Stimulated activated CD8-positive, alpha-beta memory T cell treated with anti-CD3 and anti-CD28 coated beads, Interleukin-7, amount 100 ng/mL, for 48 hours (primary cell): ENCODE measurements at regions not wholly inside any gene's neighbourhood (a gene's known extent, or its start where the extent isn't known, plus 50 kb on each side); places are given as distances from the start of the nearest gene placed in this dataset.
"Not testable (repeated sequence)": the region's sequence is repeated elsewhere in the genome, so short reads cannot be mapped to it uniquely, and the experiment has no call there.

Experiments
- DNase-seq, 2 donors: peaks; one replicate each; pipeline ENCODE4 v3.0.0-alpha.2; 2020; ENCODE audit warnings: low read depth in 1 of 2; ENCODE audit errors: extremely low read depth in 1 of 2

DNA sequence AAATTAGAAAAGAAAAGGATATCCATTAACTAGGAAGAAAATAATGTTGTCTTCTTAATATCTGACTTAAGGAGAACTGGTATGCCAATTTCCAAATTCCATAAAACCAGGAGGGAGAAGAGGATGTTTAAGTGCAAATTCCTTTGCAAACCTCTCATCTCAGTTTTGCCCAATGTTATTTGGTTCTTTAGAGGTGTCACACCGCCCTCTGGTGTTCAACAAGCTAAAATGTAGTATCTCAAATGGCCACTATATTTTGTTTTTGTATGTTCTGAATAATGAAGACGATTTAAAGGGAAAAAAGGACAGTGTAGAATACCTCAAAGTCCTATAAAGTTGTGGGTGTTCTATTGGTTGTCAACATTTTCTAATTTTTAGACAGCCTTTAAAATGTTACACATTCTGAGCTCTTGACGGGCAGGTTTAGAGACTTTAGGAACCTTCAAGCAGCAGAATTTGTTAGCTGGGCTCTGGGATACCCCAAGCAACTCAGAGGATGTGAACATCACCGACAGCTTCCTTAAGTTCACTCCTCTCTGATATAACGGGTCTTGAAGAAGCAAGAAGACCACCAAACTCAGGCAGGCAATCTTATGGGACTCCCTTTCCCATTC, 458.3 kb downstream of the MFSD1 start:
- DNase-seq, result no peak

DNA sequence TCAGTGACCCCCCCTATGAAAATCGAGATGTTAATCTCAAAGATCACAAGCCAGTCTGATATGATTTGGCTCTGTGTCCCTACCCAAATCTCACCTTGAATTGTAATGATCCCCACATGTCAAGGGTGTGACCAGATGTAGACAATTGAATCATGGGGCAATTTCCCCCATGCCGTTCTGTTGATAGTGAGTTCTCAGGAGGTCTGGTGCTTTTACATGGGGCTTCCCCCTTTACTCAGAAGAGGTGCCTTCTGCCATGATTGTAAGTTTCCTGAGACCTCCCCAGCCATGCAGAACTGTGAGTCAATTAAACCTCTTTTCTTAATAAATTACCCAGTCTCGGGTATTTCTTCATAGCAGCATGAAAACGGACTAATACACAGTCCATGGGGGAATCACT, 459.5 kb downstream of the MFSD1 start:
- DNase-seq, result not testable (repeated sequence)

- no peak for DNase-seq
Measured at GRCh38 chr3:159263750-159264553, 462.1 kb downstream of the MFSD1 start.

GRCh38 chr3:159265705-159266104, 463.9 kb downstream of the MFSD1 start:
- no peak for DNase-seq

DNA sequence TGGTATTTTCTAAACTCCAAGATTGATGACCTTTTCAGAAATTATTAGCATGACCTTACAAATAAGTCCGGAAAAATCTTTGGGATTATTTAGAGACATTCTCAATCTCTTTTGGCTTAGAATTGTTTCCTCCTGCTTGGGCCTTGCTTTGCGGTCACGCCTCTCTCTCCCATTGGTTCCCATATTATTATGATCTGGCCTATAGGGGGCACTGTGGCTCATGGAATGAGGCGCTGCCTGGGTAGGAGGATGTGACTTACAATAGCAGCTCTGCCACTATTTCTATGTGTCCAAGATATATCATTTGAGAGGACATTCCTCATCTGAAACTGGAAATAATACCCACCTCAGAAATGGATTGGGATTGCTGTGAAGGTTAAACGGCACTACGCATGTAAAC, 464.9 kb downstream of the MFSD1 start:
- DNase-seq, result no peak

DNA sequence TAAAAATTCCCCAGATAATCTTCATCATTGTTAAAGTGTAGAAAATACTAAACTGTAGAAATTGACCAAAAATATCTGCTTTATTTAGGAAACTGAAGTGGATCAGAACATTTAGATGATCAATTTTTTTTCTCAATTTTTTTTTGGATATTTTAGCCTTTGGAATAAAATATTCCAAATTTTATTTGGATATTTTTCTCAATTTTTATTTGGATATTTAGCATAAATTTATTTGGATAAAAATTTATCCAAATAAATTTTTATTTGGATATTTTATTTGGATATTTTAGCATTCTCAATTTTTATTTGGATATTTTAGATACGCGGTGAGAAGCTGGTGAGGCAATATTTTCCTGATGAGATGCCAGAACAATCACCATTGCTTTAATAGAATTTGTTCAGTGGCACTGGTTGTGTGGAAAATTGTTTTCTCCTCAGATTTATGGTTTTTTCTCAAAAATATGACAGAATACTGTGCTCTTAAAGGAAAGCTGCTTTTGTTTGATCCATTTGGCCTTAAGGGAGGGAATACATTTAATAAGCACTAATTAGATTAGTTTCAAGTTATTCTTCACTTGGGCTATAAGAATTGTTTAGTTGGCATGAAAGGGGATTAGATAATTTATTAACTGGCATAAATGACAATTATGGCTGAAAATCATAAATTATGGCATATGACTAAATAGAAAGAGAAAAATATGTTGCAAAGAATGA, 470.1 kb downstream of the MFSD1 start:
- DNase-seq, result no peak

- DNase-seq, result no peak
Measured at GRCh38 chr3:159273070-159273469, 471.2 kb downstream of the MFSD1 start.

DNA sequence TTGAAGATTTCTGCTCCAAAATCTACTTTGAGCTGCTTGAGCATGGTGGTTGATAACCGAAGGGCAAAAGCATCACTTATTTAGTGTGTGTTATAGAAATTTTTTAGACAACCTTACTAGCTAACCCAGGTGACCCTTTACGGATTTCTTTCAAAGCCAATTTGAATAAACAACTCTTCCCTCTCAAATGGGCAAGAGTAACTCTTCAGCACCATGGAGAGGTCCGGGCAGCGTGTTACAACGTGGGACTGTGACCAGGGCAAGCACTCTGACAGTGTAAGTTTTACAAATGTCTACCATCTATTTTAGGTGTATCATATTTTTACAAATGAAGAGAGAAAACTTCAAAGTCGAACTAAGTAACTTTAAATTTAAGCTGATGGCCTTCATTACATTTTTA, 471.8 kb downstream of the MFSD1 start:
- no peak for DNase-seq

DNA sequence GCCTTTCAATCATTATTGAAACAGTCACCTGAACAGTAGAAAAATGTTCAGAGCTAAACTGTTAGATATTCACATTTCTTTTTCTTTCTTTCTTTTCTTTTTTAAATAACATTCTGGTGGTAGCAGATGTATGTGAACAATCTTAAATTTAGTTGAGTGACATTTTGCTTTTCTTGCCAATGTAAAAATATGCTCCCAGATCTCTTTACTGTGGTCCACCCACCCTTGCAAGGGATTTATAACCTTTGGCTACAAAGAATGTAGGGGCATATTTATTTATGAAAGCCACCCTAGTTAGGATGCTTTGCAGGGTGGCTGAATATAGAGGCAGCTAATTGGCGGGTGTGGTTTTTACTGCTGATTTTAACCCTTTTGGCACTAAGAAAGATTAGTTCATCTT, 473.9 kb downstream of the MFSD1 start:
- DNase-seq, result no peak

- DNase-seq, result no peak
Measured at GRCh38 chr3:159277814-159278213, 476.0 kb downstream of the MFSD1 start.

- no peak for DNase-seq
Measured at GRCh38 chr3:159280386-159281191, 478.7 kb downstream of the MFSD1 start.

DNA sequence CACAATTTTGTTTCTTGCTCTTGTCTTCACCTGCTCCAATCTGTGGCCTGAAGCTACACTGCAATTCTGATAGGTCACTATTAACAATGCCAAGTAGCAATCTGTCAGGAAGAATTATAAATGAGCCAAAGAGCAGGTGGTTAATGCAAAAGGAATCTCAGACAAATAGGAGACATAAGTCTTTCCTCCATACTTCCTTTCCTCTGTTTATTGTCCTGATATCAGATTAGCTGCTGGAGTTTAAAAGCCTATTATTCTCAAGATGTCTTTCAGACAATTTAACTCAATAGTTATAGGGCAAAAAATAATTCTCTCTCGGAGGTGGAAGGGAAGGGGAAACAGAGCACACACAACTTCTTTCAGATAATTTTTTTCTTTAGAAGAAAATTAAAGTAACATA, 491.6 kb downstream of the MFSD1 start:
- no peak for DNase-seq

DNA sequence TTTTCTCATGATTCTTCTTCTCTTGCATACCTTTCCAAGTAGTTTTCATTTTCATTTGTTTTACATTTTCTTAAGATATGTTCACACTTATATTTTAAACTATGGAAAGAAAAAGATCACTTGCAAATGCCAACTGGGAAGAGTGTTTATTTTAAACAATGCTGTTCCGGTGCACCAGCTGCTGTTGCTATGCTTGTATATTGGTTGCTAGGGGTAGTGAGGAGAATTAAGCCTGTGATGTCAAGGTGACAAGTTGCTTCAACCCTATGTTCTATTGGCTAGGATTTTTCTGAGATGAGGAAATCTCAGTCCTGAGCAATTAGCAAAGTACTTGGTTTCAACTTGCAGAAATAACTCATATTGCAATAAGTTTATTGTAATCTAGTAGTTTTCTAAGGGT, 500.1 kb downstream of the MFSD1 start:
- DNase-seq, result no peak

GRCh38 chr3:159305017-159305416, 503.2 kb downstream of the MFSD1 start:
- DNase-seq, result no peak

GRCh38 chr3:159316706-159317105, 514.9 kb downstream of the MFSD1 start:
- DNase-seq, result not testable (repeated sequence)

- no peak for DNase-seq
Measured at GRCh38 chr3:159319156-159319555, 517.3 kb downstream of the MFSD1 start.

GRCh38 chr3:159322322-159322939, 520.6 kb downstream of the MFSD1 start:
- peak in 1 of 2 donors; percentile 2 for DNase-seq

- DNase-seq, result no peak
Measured at GRCh38 chr3:159323848-159324247, 522.0 kb downstream of the MFSD1 start.

DNA sequence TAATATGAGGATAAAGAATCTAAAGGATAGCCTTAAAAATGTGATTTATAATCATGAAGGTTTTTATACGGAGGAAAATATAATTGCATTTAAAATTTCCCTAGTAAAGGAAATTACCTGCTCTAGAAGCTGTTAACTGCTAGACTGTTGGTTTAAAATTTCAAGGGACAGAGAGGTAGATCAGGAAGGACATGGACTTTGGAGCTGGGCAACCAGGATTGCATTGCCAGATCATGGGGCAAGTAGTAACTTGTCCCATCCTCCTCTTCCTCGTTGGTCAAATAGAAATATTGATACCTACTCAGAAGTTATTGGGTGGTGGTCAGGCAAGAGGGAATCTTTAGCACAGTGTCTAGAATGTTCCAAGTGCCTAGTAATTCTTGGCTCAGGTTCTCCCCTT, 525.1 kb downstream of the MFSD1 start:
- no peak for DNase-seq

DNA sequence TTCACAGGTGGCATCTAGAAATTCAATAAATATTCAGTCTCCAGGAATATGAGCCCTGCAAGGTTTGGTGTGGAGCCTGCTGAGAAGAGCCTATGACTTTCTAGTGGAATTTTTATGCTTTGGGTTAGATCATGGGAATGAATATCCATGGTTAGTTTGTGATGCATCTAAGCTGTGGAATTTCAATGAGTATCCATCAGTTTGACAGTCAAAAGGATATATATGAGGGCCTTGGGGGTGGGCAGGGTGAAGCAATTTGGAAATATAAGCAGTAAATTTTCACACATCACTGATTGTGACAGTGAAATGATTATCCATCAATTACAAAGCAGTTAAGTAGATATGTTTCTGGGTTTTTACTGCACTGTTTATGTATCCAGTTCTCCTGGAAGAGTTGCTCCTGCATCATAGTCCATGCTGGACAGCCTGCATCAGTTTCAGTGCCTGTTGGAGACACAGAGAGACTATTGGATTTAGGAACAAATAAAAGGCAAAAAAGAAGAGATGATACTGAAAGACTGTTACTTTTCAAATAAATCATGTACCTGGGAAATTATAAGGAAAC, 530.8 kb downstream of the MFSD1 start:
- DNase-seq, result no peak
